ENCODE measurements at regions not wholly inside any gene's neighbourhood (a gene's known extent, or its start where the extent isn't known, plus 50 kb on each side); places are given as distances from the start of the nearest gene placed in this dataset.
"Not testable (repeated sequence)": the region's sequence is repeated elsewhere in the genome, so short reads cannot be mapped to it uniquely, and the experiment has no call there.

DNA sequence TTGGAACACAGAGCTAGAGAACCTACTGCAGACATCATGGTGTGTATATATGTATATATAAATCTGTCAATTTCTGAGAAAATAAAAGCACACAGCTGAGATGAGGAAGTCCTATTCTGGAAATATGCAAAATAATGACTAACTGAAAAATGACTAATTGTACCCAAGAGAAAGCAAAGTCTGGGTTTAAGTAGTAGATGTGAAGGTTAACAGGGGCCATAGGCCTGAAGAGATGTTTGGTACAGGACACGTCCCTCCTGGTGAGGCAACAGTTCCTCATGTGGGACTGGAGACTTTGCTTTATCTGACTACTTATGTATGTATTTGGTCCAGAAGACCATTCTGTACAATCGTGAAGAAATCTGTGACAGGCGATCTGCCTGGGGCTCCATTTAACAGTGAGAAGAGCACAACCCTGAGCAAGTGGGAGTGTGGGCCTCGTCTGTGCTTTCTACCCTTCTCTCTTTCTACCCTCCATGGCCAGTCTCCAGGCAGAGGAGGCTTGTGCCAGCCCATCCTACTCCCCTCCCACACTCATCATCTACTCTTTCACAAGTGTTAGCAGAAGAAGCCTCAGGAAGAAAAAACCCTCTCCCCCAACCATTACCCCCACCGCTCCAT is 67.5 kb downstream of the SLC41A2 start:
- DNase-seq (ENCODE audit: low read depth) = no peak
- TF ChIP-seq, protein P1, sequence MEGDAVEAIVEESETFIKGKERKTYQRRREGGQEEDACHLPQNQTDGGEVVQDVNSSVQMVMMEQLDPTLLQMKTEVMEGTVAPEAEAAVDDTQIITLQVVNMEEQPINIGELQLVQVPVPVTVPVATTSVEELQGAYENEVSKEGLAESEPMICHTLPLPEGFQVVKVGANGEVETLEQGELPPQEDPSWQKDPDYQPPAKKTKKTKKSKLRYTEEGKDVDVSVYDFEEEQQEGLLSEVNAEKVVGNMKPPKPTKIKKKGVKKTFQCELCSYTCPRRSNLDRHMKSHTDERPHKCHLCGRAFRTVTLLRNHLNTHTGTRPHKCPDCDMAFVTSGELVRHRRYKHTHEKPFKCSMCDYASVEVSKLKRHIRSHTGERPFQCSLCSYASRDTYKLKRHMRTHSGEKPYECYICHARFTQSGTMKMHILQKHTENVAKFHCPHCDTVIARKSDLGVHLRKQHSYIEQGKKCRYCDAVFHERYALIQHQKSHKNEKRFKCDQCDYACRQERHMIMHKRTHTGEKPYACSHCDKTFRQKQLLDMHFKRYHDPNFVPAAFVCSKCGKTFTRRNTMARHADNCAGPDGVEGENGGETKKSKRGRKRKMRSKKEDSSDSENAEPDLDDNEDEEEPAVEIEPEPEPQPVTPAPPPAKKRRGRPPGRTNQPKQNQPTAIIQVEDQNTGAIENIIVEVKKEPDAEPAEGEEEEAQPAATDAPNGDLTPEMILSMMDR (IDR thresholded peaks at IDR 0.05; ENCODE audit: control insufficient read depth, extremely low read depth, insufficient read depth) = no peak
- no peak overlapping the region for H3K4me3 ChIP-seq (ENCODE audit: low read depth, low read length)

DNA sequence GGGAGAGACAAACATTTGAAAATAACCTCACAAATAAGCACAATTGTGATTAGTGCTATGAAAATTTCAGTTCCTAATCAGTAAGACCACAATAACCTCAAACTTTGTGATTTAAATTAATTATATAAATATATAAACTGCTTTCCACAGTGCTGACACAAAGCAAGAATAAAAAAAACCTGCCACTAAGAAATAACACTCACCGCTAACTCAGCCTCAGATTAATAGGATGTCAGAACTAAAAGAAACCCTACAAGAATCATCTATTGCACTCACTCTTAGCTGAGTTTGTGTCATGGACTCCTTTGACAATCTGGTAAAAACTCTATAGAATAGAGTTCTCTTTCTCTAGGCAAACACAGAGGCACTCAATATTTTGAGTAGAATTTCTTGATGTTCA is 68.4 kb downstream of the SLC41A2 start:
- TF ChIP-seq, protein P1 (IDR thresholded peaks at IDR 0.05; ENCODE audit: control insufficient read depth, extremely low read depth, insufficient read depth) = no peak
- no peak overlapping the region for H3K4me3 ChIP-seq (ENCODE audit: low read depth, low read length)
- DNase-seq (ENCODE audit: low read depth) = no peak

DNA sequence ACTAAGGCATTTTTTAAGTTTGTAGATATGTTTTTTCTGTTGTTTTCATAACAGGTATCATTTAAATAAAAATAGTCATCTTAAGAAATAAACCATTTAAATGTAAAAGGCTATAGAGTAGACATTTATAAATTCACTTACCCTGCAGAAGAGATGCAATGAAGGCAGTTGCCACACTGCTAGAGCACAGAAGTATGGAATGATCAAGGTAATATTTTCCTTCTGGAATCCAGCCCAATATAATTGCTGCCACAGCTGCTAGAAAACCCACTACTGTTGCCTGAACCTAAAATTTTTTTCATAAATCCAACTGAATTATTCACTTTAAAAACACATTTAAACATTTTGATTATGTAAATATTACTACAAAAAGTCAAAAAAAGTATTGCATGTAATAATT is 69.2 kb downstream of the SLC41A2 start:
- TF ChIP-seq, protein P1 (IDR thresholded peaks at IDR 0.05; ENCODE audit: control insufficient read depth, extremely low read depth, insufficient read depth) = no peak
- DNase-seq (ENCODE audit: low read depth) = no peak
- no peak overlapping the region for H3K4me3 ChIP-seq (ENCODE audit: low read depth, low read length)

DNA sequence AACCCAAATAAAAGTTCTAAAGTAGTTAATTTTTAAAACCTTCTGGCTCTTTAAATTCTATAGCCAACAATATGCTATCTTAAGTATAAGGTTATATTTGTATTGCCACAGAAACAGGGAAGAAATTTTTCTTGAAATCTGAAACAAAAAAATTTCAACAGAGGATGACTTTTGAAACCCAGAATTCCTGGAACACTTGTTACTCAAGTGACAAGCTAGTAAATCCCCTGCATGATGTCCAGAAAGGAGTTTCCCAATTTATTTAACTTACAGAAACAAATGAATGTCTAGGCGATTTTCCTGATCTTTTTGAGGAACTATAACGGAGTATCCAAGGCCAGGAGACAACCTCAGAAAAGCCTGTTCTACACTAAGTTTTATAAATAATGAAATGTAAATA is 69.6 kb downstream of the SLC41A2 start:
- DNase-seq (ENCODE audit: low read depth) = no peak
- TF ChIP-seq, protein P1 (IDR thresholded peaks at IDR 0.05; ENCODE audit: control insufficient read depth, extremely low read depth, insufficient read depth) = no peak
- no peak overlapping the region for H3K4me3 ChIP-seq (ENCODE audit: low read depth, low read length)

DNA sequence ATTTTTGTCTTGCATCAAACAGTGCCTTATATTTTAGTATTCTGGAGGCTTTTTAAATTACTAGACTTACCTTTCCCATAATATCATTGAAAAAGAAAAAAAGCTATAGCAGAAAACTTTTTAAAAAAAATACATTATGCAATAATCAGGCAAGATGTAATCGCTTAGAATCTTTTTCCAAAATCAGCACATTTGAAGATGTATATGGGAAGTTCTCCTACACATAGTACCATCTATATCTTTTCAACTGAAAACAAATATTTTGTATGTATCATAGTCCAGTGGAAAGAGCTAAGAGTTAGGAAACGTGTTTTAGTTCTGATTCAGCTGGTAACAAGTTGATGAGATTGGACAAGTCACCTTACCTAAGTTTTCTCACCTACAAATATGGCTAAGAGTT is 70.6 kb downstream of the SLC41A2 start:
- TF ChIP-seq, protein P1 (IDR thresholded peaks at IDR 0.05; ENCODE audit: control insufficient read depth, extremely low read depth, insufficient read depth) = no peak
- DNase-seq (ENCODE audit: low read depth) = no peak
- H3K4me3 ChIP-seq (ENCODE audit: low read depth, low read length) = no peak overlapping the region

DNA sequence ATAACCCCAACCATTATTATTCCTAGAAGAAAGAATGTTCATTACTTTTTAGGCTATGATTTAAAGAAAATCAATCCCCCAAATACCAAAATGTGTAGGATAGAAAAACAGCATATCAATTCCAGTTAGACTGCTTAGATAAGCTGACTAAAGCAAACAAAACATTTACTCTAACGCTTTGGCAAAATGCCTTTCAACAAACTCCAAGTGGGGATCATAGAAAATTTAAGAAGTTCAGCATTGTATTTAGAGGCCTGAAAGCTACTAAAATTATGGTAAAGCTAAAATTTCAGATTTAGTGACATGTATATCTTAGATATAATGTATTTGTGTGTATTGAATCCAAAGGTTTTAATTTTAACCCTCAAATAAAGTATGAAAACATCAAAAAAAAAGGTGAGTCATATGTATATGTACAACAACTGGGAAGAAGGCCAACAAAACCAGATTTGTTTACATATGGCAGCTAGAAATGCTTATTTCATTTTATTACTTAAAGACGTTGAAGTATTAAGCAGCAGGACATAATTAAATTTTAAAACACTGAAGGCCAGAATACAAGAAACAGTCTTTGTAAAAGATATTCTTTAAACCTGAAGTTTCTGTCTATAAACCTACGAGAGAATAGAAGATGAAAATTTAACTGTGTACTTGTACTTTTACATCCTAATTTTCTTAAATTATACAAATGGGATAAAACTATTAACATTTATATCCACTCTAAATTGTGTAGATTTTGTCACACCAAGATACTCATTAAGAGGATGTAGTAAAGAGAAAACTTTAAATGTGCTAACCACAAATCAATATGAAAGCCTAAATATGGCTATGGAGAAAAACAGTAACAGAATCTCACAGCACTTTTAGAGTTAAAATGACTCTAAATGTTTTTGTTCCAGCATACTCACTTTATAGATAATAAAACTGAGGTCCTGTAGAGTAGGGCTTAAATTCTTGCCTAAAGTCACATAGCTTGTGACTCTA is 71.4 kb downstream of the SLC41A2 start:
- TF ChIP-seq, protein P1 (IDR thresholded peaks at IDR 0.05; ENCODE audit: control insufficient read depth, extremely low read depth, insufficient read depth) = no peak
- H3K4me3 ChIP-seq (ENCODE audit: low read depth, low read length) = no peak overlapping the region
- DNase-seq (ENCODE audit: low read depth) = no peak

DNA sequence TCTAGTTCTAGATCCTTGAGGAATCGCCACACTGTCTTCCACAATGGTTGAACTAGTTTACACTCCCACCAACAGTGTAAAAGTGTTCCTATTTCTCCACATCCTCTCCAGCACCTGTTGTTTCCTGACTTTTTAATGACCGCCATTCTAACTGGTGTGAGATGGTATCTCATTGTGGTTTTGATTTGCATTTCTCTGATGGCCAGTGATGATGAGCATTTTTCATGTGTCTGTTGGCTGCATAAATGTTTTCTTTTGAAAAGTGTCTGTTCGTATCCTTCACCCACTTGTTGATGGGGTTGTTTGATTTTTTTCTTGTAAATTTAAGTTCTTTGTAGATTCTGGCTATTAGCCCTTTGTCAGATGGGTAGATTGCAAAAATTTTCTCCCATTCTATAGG is 79.2 kb downstream of the SLC41A2 start:
- H3K4me3 ChIP-seq (ENCODE audit: low read depth, low read length); DNase-seq (ENCODE audit: low read depth): not testable (repeated sequence)
